ENCODE measurements at regions not wholly inside any gene's neighbourhood (a gene's known extent, or its start where the extent isn't known, plus 50 kb on each side); places are given as distances from the start of the nearest gene placed in this dataset.

DNA sequence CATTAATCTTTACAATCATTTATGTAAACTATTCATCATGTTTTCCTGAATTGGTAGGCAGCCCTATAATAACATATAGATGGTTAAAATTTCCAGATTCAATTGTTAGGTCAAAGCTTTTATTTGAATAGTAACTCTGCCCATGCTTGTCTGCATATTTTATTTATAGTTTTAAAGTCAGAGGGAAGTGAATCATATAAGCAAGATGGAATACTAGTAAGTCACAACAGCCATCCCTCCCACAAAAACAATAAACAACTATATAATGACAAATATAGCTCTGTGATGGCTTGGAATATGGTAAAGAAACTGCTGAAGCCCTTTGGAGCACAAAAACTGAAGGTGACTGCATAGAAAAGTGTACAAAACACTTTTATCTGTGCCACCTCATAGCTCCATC, 156.3 kb upstream of the TMEM106B start:
- ChIA-PET CTCF (interaction anchor here (1.6 kb wide), 1 partner anchor 219 kb away, joined by 3 read pairs; no protein-coding TSS in a partner anchor), POLR2A (ENCODE audit: unreplicated experiment) (interaction anchor here (0.6 kb wide), 1 partner anchor 151 kb away, joined by 3 read pairs; no protein-coding TSS in a partner anchor)
- no peak overlapping the region; the same call in 1 of the 2 replicates for H3K18ac ChIP-seq (ENCODE audit: low read depth, low read length)
- no peak overlapping the region for H3K56ac ChIP-seq (ENCODE audit: extremely low read depth, insufficient read depth, low read length)
- peaks cover 12% of the 10 kb centered on the region for H3K9me3 ChIP-seq (ENCODE audit: control insufficient read depth, insufficient read depth, low read length)
- intact Hi-C loops (cut with micrococcal nuclease) = no loop called here
- no peaks in the 10 kb centered on the region for H3K36me3 ChIP-seq (ENCODE audit: control insufficient read depth, insufficient read depth, low read length)
- H3K79me1 ChIP-seq (ENCODE audit: low read depth in 1 of 2, low read length in 2 of 2) = no peaks in the 10 kb centered on the region
- peak overlapping the region; percentile 75 for H2BK5ac ChIP-seq (ENCODE audit: low read depth, low read length, poor library complexity, severe bottlenecking)
- peak overlapping the region; percentile 85 for H3K4ac ChIP-seq (ENCODE audit: low read depth, low read length)
- ATAC-seq (ENCODE audit: low read depth) (peak; percentile 87), DNase-seq (peak; percentile 46)
- TF ChIP-seq NFE2L2 (IDR thresholded peaks at IDR 0.05; ENCODE audit: low read depth, low read length) (no peak), ELK1 (IDR thresholded peaks at IDR 0.05; ENCODE audit: borderline replicate concordance, low read depth, low read length) (no peak), POLR2A (IDR thresholded peaks at IDR 0.05; ENCODE audit: low read depth, low read length) (no peak), FOS (IDR thresholded peaks at IDR 0.05; ENCODE audit: low read depth, low read length) (no peak), RFX5 (IDR thresholded peaks at IDR 0.05; ENCODE audit: low read depth, low read length) (no peak), BHLHE40 (IDR thresholded peaks at IDR 0.05; ENCODE audit: low read depth, low read length) (no peak), CTCF (conservative IDR thresholded peaks at IDR 0.05; ENCODE audit: low read depth, low read length) (no peak), CEBPB (IDR thresholded peaks at IDR 0.05; ENCODE audit: low read depth, low read length) (no peak), CHD1 (IDR thresholded peaks at IDR 0.05; ENCODE audit: low read depth, low read length) (no peak), MAFK (IDR thresholded peaks at IDR 0.05; ENCODE audit: low read depth, low read length) (no peak), MAZ (IDR thresholded peaks at IDR 0.05; ENCODE audit: borderline replicate concordance, low read depth, low read length) (no peak), MXI1 (IDR thresholded peaks at IDR 0.05; ENCODE audit: borderline replicate concordance, low read depth, low read length) (no peak), SMC3 (IDR thresholded peaks at IDR 0.05; ENCODE audit: low read depth, low read length) (no peak), RCOR1 (IDR thresholded peaks at IDR 0.05; ENCODE audit: insufficient replicate concordance, low read length) (no peak), USF2 (IDR thresholded peaks at IDR 0.05; ENCODE audit: low read depth, low read length) (no peak), RAD21 (IDR thresholded peaks at IDR 0.05; ENCODE audit: low read length) (no peak)
- no peak overlapping the region for H2AK5ac ChIP-seq (ENCODE audit: low read depth, low read length)
- peak overlapping the region; percentile 4; the same call in 1 of the 2 replicates for H3K14ac ChIP-seq (replicated peaks; ENCODE audit: low read depth, low read length)
- no peaks in the 10 kb centered on the region; the same call in 1 of the 2 replicates for H3K9me1 ChIP-seq (ENCODE audit: insufficient read depth, low read length)
- BruUV-seq (replicated peaks) = no TSS peak
- H2BK20ac ChIP-seq (ENCODE audit: low read depth, low read length) = peak overlapping the region; percentile 75
- dilution Hi-C loops (cut with HindIII; ENCODE audit: low sequenced_read_pairs, unreplicated experiment) = no loop called here
- H2AFZ ChIP-seq (replicated peaks; ENCODE audit: low read length, poor library complexity) = peak overlapping the region; percentile 50
- H4K20me1 ChIP-seq (ENCODE audit: insufficient read depth, low read length) = no peaks in the 10 kb centered on the region
- in situ Hi-C loops (cut with MboI; ENCODE audit: low sequenced_read_pairs) = loop anchor here (25.0 kb wide), 2 partner anchors 432 to 618 kb away; no protein-coding TSS in a partner anchor
- peak overlapping the region; percentile 46 for H4K91ac ChIP-seq (ENCODE audit: insufficient read depth, low read depth, low read length)
- H3K9ac ChIP-seq (ENCODE audit: low read depth, low read length) = no peak overlapping the region
- peaks cover 5% of the 10 kb centered on the region for H3K4me1 ChIP-seq (ENCODE audit: control insufficient read depth, insufficient read depth, low read length)
- peak overlapping the region; percentile 71; the same call in 1 of the 2 replicates for H3K23ac ChIP-seq (ENCODE audit: low read depth, low read length)
- H3K4me2 ChIP-seq (ENCODE audit: low read depth, low read length) = no peak overlapping the region
- H3K27me3 ChIP-seq (ENCODE audit: control insufficient read depth, insufficient read depth, low read length) = no peaks in the 10 kb centered on the region
- no peak overlapping the region for H3K27ac ChIP-seq (ENCODE audit: insufficient read depth, low read length)
- no peak overlapping the region for H4K5ac ChIP-seq (ENCODE audit: low read depth, low read length)
- peak overlapping the region in 1 of 2 experiments; percentile 73; a peak in 1 of 4 replicates for H4K8ac ChIP-seq (ENCODE audit: low read depth in 2 of 2, low read length in 2 of 2)
- no peak overlapping the region for H3K4me3 ChIP-seq (ENCODE audit: insufficient read depth, low read depth, low read length)
- 0 out of 3 replicates have a peak overlapping the region, but pooled peaks have one; percentile 9 for H2BK15ac ChIP-seq (ENCODE audit: low read depth, low read length)
- no peak overlapping the region for H2AK9ac ChIP-seq (replicated peaks; ENCODE audit: low read depth, low read length, poor library complexity)
- peak overlapping the region; percentile 81 for H2BK120ac ChIP-seq (ENCODE audit: low read depth, low read length)
